Fibroblast of the aortic adventitia (primary cell): ENCODE measurements at regions not wholly inside any gene's neighbourhood (a gene's known extent, or its start where the extent isn't known, plus 50 kb on each side); places are given as distances from the start of the nearest gene placed in this dataset.

Source experiments
- DNase-seq: peaks from one replicate; pipeline ENCODE4 v3.0.0-alpha.2; 2010; ENCODE audit warnings: low read depth
- H3K4me3 ChIP-seq: 2 replicates; pipeline ENCODE4 v1.5.1; 2011; ENCODE audit warnings: low read depth, mild to moderate bottlenecking, control low read depth, low read length, moderate library complexity
- CTCF ChIP-seq: IDR thresholded peaks from 2 replicates; pipeline ENCODE4 v1.5.1; 2011; ENCODE audit warnings: mild to moderate bottlenecking, low read length, control low read depth, inconsistent platforms; ENCODE audit not compliant: insufficient read depth

- H3K4me3 ChIP-seq, result no peak overlapping the region
- no peak for DNase-seq
- no peak for TF ChIP-seq CTCF
These were observed 1505.8 kb upstream of the SPRY2 start for GRCh38 chr13:81846771-81847170.

GRCh38 chr13:81821259-81821658 lies 1480.3 kb upstream of the SPRY2 start:
- TF ChIP-seq CTCF, result no peak
- H3K4me3 ChIP-seq, result no peak overlapping the region
- no peak for DNase-seq

GRCh38 chr13:81800433-81800832 lies 1459.5 kb upstream of the SPRY2 start:
- TF ChIP-seq CTCF, result no peak
- no peak overlapping the region for H3K4me3 ChIP-seq
- no peak for DNase-seq

GRCh38 chr13:81795710-81796109 lies 1454.8 kb upstream of the SPRY2 start:
- no peak overlapping the region for H3K4me3 ChIP-seq
- TF ChIP-seq CTCF, result no peak
- DNase-seq, result no peak

GRCh38 chr13:81791641-81792040 lies 1450.7 kb upstream of the SPRY2 start:
- no peak for TF ChIP-seq CTCF
- no peak overlapping the region for H3K4me3 ChIP-seq

GRCh38 chr13:81781471-81781870 lies 1440.5 kb upstream of the SPRY2 start:
- H3K4me3 ChIP-seq, result no peak overlapping the region
- no peak for TF ChIP-seq CTCF
- DNase-seq, result no peak

More at GRCh38 chr13:81791641-81792040, 1450.7 kb upstream of the SPRY2 start:
- DNase-seq, result no peak

- H3K4me3 ChIP-seq, result no peak overlapping the region
- DNase-seq, result no peak
- no peak for TF ChIP-seq CTCF
These were observed 1439.0 kb upstream of the SPRY2 start for GRCh38 chr13:81779876-81780275.
